ENCODE measurements at regions not wholly inside any gene's neighbourhood (a gene's known extent, or its start where the extent isn't known, plus 50 kb on each side); places are given as distances from the start of the nearest gene placed in this dataset.

DNA sequence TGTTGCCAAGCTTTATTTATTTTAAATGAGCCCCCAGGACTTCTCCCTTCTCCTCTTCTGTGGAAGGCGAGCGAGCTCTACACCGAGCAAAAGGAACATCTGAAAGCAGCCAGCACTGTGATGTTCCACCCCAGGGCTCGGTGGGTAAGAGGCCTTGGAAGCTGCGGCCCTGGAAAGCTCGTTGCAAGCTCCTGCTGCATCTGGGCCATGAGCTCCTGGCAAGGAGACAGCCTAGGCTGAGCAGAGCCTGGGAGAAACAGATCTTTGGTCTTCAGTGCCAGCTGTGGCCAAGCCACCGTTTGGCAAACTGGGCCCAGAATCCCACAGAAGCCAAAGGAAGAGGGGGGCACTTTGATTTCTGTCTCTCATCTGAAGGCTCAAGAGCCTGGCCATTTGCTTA is 114.1 kb downstream of the ENGASE start:
- no peak overlapping the region for H3K4me3 ChIP-seq (ENCODE audit: low read length in 2 of 2)
- no peaks in the 10 kb centered on the region for H3K9me3 ChIP-seq (ENCODE audit: control insufficient read depth in 2 of 2, low read length in 2 of 2)
- no peaks in the 10 kb centered on the region for H3K4me1 ChIP-seq (ENCODE audit: control insufficient read depth in 2 of 2, insufficient read depth in 2 of 2, low read length in 2 of 2)
- no peaks in the 10 kb centered on the region for H3K36me3 ChIP-seq (ENCODE audit: control insufficient read depth in 2 of 2, insufficient read depth in 2 of 2, low read length in 2 of 2)
- H3K27ac ChIP-seq (ENCODE audit: low read depth in 2 of 2, low read length in 2 of 2) = no peak overlapping the region
- H3K9ac ChIP-seq (ENCODE audit: low read depth in 1 of 2, low read length in 2 of 2) = no peak overlapping the region
- H3K27me3 ChIP-seq (ENCODE audit: control insufficient read depth in 2 of 2, insufficient read depth in 2 of 2, low read length in 2 of 2) = peaks cover 8 to 25% of the 10 kb centered on the region in 2 donors

DNA sequence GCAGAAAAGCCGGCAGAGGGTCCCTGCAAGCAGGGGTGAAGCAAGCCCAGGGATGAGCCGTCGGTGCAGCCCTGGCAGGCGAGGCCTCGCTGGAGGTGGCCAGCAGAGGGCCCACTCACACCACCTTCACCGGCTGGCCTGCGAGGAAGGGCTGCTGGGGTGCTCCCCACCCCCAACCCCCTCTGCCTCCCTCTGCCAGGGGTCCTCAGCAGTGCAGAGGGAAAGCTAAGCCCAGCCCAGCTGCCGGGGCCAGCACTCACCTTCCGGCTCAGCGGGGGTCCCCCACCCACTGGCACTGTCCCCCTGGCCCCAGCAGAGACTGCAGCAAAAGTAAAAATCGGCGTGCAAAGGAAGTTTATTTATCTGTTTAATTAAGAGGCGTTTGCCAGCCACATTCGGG is 113.4 kb downstream of the ENGASE start:
- Histone ChIP-seq H3K27me3 (ENCODE audit: control insufficient read depth in 2 of 2, insufficient read depth in 2 of 2, low read length in 2 of 2) (peaks cover 6 to 25% of the 10 kb centered on the region in 2 donors), H3K9me3 (ENCODE audit: control insufficient read depth in 2 of 2, low read length in 2 of 2) (no peaks in the 10 kb centered on the region)

DNA sequence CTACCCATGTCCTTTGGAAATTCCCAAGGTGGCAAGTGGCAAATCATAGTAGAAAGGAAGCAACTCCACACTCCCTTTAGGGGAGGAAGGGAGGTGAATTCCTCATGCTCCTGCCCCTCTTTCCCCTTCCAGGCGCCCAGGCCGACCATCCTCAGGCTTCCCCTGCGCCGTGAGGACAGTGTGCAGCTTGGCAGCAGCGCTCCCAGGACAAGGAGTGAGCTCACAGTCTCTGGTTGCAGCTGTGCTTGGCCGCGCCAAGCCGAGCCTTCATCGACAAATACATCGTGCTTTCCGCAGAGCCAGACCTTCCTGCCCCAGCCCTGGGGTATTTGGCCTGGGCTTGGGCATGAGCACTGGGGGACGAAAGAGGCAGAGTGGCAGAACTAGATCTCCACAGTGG is 112.6 kb downstream of the ENGASE start:
- no peak overlapping the region for H3K27ac ChIP-seq (ENCODE audit: low read depth in 2 of 2, low read length in 2 of 2)
- H3K9ac ChIP-seq (ENCODE audit: low read depth in 1 of 2, low read length in 2 of 2) = no peak overlapping the region
- no peaks in the 10 kb centered on the region for H3K36me3 ChIP-seq (ENCODE audit: control insufficient read depth in 2 of 2, insufficient read depth in 2 of 2, low read length in 2 of 2)
- no peaks in the 10 kb centered on the region for H3K4me1 ChIP-seq (ENCODE audit: control insufficient read depth in 2 of 2, insufficient read depth in 2 of 2, low read length in 2 of 2)
- no peaks in the 10 kb centered on the region for H3K9me3 ChIP-seq (ENCODE audit: control insufficient read depth in 2 of 2, low read length in 2 of 2)
- H3K4me3 ChIP-seq (ENCODE audit: low read length in 2 of 2) = no peak overlapping the region
- H3K27me3 ChIP-seq (ENCODE audit: control insufficient read depth in 2 of 2, insufficient read depth in 2 of 2, low read length in 2 of 2) = peaks cover 0 to 25% of the 10 kb centered on the region in 2 donors

More for the DNA sequence above, 113.4 kb downstream of the ENGASE start:
- Histone ChIP-seq H3K36me3 (ENCODE audit: control insufficient read depth in 2 of 2, insufficient read depth in 2 of 2, low read length in 2 of 2) (no peaks in the 10 kb centered on the region), H3K9ac (ENCODE audit: low read depth in 1 of 2, low read length in 2 of 2) (no peak overlapping the region), H3K4me3 (ENCODE audit: low read length in 2 of 2) (no peak overlapping the region), H3K4me1 (ENCODE audit: control insufficient read depth in 2 of 2, insufficient read depth in 2 of 2, low read length in 2 of 2) (no peaks in the 10 kb centered on the region), H3K27ac (ENCODE audit: low read depth in 2 of 2, low read length in 2 of 2) (no peak overlapping the region)

DNA sequence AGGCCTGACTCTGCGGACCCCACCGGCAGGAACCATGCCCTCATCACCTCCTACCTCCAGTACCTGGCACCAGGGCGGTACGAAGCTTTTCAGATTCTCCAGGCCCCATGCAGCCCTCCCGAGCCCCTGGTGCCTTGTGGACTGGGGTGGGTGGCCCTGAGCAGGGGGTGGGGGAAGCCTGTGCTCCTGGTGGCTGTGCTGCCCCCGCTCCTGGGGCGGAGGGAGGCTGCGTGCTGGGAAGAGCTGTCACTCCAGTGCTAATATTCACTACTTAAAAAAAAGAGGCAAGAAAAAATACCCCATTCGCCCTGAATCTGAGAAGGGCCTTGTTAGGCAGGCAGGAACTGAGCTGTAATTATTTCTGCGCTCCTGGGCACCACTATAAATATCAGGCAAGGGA is 111.8 kb downstream of the ENGASE start:
- no peak overlapping the region for H3K4me3 ChIP-seq (ENCODE audit: low read length in 2 of 2)
- no peaks in the 10 kb centered on the region for H3K36me3 ChIP-seq (ENCODE audit: control insufficient read depth in 2 of 2, insufficient read depth in 2 of 2, low read length in 2 of 2)
- H3K9me3 ChIP-seq (ENCODE audit: control insufficient read depth in 2 of 2, low read length in 2 of 2) = no peaks in the 10 kb centered on the region
- no peak overlapping the region for H3K9ac ChIP-seq (ENCODE audit: low read depth in 1 of 2, low read length in 2 of 2)
- H3K4me1 ChIP-seq (ENCODE audit: control insufficient read depth in 2 of 2, insufficient read depth in 2 of 2, low read length in 2 of 2) = no peaks in the 10 kb centered on the region
- H3K27me3 ChIP-seq (ENCODE audit: control insufficient read depth in 2 of 2, insufficient read depth in 2 of 2, low read length in 2 of 2) = peaks cover 0 to 19% of the 10 kb centered on the region in 2 donors
- no peak overlapping the region for H3K27ac ChIP-seq (ENCODE audit: low read depth in 2 of 2, low read length in 2 of 2)

DNA sequence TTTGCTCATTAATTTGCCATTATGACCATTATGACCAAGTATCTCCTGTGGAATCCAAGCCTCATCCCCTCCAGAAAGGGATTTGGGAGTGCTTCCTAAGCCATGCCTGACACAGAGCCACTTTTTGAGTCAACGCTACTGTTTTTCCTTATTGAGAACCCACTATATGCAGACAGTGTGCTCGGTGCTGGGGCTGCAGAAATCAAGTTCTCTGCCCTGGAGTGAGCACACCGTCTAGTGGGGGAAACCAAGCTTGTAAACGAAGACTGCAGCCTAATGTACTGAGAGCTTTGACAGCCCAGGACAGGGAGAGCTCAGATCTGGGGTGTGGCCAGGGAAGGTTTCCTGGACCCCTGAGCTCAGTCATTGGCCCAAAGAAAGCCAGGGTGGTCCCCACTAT is 111.0 kb downstream of the ENGASE start:
- no peaks in the 10 kb centered on the region for H3K36me3 ChIP-seq (ENCODE audit: control insufficient read depth in 2 of 2, insufficient read depth in 2 of 2, low read length in 2 of 2)
- H3K9me3 ChIP-seq (ENCODE audit: control insufficient read depth in 2 of 2, low read length in 2 of 2) = no peaks in the 10 kb centered on the region
- H3K9ac ChIP-seq (ENCODE audit: low read depth in 1 of 2, low read length in 2 of 2) = no peak overlapping the region
- no peaks in the 10 kb centered on the region for H3K4me1 ChIP-seq (ENCODE audit: control insufficient read depth in 2 of 2, insufficient read depth in 2 of 2, low read length in 2 of 2)
- no peak overlapping the region for H3K27ac ChIP-seq (ENCODE audit: low read depth in 2 of 2, low read length in 2 of 2)
- no peak overlapping the region for H3K4me3 ChIP-seq (ENCODE audit: low read length in 2 of 2)
- peaks cover 0 to 18% of the 10 kb centered on the region in 2 donors for H3K27me3 ChIP-seq (ENCODE audit: control insufficient read depth in 2 of 2, insufficient read depth in 2 of 2, low read length in 2 of 2)

DNA sequence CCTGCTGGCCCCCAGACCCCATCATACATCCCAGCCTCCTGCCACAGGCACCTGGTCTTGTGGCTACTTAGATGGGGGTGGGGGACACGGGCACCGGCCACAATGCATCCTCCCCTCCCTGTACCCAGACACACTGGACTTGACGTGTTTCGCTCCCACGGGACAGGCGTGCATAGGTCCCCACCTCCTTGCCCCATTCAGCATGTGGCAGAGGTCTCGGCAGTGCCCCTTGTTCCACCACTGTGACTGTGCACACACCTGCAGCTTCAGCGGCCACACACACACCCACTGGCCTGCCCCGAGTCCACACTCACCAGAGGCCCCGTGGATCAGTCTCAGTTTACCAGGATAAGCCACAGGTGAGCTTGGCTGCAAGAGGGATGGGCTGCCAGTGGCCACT is 109.6 kb downstream of the ENGASE start:
- no peak overlapping the region for H3K4me3 ChIP-seq (ENCODE audit: low read length in 2 of 2)
- H3K4me1 ChIP-seq (ENCODE audit: control insufficient read depth in 2 of 2, insufficient read depth in 2 of 2, low read length in 2 of 2) = no peaks in the 10 kb centered on the region
- H3K27me3 ChIP-seq (ENCODE audit: control insufficient read depth in 2 of 2, insufficient read depth in 2 of 2, low read length in 2 of 2) = peaks cover 0 to 14% of the 10 kb centered on the region in 2 donors
- no peak overlapping the region for H3K9ac ChIP-seq (ENCODE audit: low read depth in 1 of 2, low read length in 2 of 2)
- H3K36me3 ChIP-seq (ENCODE audit: control insufficient read depth in 2 of 2, insufficient read depth in 2 of 2, low read length in 2 of 2) = no peaks in the 10 kb centered on the region
- H3K27ac ChIP-seq (ENCODE audit: low read depth in 2 of 2, low read length in 2 of 2) = no peak overlapping the region
- no peaks in the 10 kb centered on the region for H3K9me3 ChIP-seq (ENCODE audit: control insufficient read depth in 2 of 2, low read length in 2 of 2)

DNA sequence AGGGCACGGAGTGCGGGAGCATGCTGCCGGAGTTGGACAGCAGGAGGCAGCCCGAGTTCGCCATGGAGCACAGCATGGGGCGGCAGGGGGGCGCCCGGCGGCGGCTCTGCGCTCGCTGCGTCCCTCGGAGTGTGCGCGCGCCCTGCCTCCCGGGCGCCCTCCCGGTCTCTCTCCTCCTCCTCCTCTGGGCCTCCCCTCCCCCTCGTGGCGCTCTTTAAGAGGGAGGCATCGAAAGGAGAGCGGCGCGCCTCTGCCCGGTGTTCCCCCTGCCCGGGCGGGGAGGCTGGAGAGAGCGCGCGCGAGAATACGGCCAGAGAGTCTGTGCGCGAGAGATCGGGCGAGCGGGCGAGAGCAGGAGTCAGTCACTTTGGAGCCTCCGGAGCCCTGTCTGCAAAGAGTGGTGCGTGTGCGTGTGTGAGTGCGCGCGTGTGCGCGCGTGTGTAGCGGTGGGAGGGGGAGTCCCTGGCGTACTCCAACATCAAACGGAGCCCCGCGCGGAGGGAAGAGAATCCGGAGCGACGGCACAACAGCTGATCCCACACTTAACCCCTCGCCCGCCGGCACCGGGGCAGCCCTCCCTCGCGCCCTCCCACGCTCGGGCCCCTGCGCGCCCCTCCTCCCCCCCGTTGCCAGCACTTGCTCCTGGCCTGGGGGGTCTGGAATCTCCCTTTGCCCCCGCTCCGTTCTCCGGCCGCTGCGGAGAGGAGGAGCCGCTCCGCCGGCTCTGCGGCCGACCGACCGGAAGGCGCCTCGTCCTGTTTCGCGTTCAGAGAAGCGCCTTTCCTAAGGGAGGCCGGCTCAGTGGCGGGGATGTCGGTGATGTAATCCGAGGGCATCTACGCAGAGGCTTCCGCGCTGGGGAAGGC is 108.9 kb downstream of the ENGASE start:
- Histone ChIP-seq H3K9ac (ENCODE audit: low read depth in 1 of 2, low read length in 2 of 2) (no peak overlapping the region), H3K9me3 (ENCODE audit: control insufficient read depth in 2 of 2, low read length in 2 of 2) (no peaks in the 10 kb centered on the region), H3K27ac (ENCODE audit: low read depth in 2 of 2, low read length in 2 of 2) (no peak overlapping the region), H3K4me3 (ENCODE audit: low read length in 2 of 2) (no peak overlapping the region), H3K4me1 (ENCODE audit: control insufficient read depth in 2 of 2, insufficient read depth in 2 of 2, low read length in 2 of 2) (no peaks in the 10 kb centered on the region), H3K27me3 (ENCODE audit: control insufficient read depth in 2 of 2, insufficient read depth in 2 of 2, low read length in 2 of 2) (peaks cover 0 to 14% of the 10 kb centered on the region in 2 donors), H3K36me3 (ENCODE audit: control insufficient read depth in 2 of 2, insufficient read depth in 2 of 2, low read length in 2 of 2) (no peaks in the 10 kb centered on the region)

DNA sequence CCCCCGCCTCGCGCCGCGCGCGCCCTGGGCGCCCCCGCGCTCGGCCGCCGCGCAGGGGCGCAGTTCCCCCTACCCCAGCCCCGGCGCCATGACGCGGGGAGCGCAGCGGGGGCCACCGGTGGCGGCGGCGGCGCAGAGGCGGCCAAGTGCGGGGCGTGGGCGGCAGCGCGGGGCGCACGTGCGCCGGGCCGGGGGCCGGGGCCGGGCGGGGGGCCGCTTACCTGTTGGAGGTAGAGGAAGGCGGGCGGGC is 108.3 kb downstream of the ENGASE start:
- Histone ChIP-seq H3K27ac (ENCODE audit: low read depth in 2 of 2, low read length in 2 of 2) (no peak overlapping the region), H3K4me1 (ENCODE audit: control insufficient read depth in 2 of 2, insufficient read depth in 2 of 2, low read length in 2 of 2) (no peaks in the 10 kb centered on the region), H3K36me3 (ENCODE audit: control insufficient read depth in 2 of 2, insufficient read depth in 2 of 2, low read length in 2 of 2) (no peaks in the 10 kb centered on the region), H3K9me3 (ENCODE audit: control insufficient read depth in 2 of 2, low read length in 2 of 2) (no peaks in the 10 kb centered on the region), H3K9ac (ENCODE audit: low read depth in 1 of 2, low read length in 2 of 2) (no peak overlapping the region), H3K27me3 (ENCODE audit: control insufficient read depth in 2 of 2, insufficient read depth in 2 of 2, low read length in 2 of 2) (peaks cover 0 to 14% of the 10 kb centered on the region in 2 donors), H3K4me3 (ENCODE audit: low read length in 2 of 2) (no peak overlapping the region)

DNA sequence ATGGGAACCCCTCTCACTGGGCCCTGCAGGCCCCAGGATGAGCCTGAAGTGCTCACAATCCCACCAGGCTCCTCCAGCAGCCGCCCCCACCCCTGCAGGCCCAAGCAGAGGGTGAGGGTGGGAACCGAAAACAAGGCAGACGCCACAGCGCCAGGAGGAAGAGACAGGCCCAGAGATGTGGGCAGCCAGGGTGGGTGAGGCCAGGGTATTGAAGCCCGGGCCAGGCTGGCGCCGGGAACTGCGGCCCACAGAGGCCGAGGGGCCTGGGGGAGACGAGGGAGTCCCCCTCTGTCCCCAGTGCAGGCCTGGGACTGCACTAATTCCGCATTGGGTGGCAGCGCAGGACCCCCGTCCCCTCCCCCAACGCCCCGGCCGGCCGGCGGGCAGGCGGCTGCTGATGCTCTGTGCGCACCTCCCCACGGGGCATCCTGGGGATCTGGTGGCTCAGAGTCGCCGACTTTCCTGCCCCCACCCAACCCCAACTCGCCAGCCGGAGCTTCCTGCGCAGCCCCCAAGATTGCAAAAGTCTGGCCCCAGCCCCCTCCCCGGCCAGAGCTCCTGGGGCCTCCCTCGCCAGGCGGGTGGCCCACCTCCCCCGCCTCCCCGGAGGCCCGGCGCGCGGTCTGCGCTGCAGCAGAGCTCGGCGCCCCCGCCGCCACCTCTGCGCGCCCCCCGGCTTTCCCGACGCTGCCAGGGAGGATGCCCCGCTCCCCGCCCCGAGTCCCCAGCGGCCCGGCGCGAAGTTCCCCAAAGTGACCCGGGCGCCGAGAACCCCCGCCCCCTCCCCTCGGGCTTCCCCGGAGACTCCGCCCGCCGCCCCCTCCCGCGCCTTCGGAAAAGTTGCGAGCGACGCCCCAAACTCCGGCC is 107.8 kb downstream of the ENGASE start:
- Histone ChIP-seq H3K36me3 (ENCODE audit: control insufficient read depth in 2 of 2, insufficient read depth in 2 of 2, low read length in 2 of 2) (no peaks in the 10 kb centered on the region), H3K4me1 (ENCODE audit: control insufficient read depth in 2 of 2, insufficient read depth in 2 of 2, low read length in 2 of 2) (no peaks in the 10 kb centered on the region), H3K27me3 (ENCODE audit: control insufficient read depth in 2 of 2, insufficient read depth in 2 of 2, low read length in 2 of 2) (peaks cover 0 to 13% of the 10 kb centered on the region in 2 donors), H3K27ac (ENCODE audit: low read depth in 2 of 2, low read length in 2 of 2) (no peak overlapping the region), H3K9ac (ENCODE audit: low read depth in 1 of 2, low read length in 2 of 2) (no peak overlapping the region), H3K4me3 (ENCODE audit: low read length in 2 of 2) (no peak overlapping the region), H3K9me3 (ENCODE audit: control insufficient read depth in 2 of 2, low read length in 2 of 2) (no peaks in the 10 kb centered on the region)

DNA sequence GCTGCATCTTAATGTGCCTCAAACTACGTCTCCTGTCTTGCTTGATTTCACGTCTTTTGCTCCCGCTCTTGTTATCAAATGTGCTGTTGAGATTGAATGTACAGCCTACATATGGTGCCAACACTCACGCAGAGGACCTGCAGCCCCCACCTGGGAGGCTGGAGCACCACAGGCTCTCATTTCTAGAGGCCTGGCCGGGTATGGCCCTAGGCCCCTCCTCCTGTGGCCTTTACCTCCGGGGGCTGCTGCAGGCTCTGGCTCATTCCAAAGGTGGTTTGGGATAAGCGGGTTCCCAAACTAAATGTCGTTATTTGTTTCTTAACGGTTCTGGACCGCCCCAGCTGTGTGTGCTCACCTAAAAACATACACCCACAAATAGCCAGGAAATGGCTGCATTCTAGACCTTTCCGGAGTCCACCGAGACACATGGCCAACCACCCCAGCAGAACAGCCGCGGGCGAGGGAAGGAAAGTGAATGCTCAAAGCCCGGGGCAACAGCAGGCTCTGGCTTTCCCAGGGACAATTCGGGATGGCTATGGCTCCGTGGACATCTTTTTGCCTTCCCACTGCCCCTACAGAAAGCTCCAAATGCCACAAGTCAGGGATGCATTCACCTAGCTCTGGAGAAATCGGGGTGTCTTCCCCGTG is 105.9 kb downstream of the ENGASE start:
- Histone ChIP-seq H3K27me3 (ENCODE audit: control insufficient read depth in 2 of 2, insufficient read depth in 2 of 2, low read length in 2 of 2) (peaks cover 0 to 10% of the 10 kb centered on the region in 2 donors), H3K4me1 (ENCODE audit: control insufficient read depth in 2 of 2, insufficient read depth in 2 of 2, low read length in 2 of 2) (no peaks in the 10 kb centered on the region), H3K9me3 (ENCODE audit: control insufficient read depth in 2 of 2, low read length in 2 of 2) (no peaks in the 10 kb centered on the region), H3K9ac (ENCODE audit: low read depth in 1 of 2, low read length in 2 of 2) (no peak overlapping the region), H3K4me3 (ENCODE audit: low read length in 2 of 2) (no peak overlapping the region), H3K36me3 (ENCODE audit: control insufficient read depth in 2 of 2, insufficient read depth in 2 of 2, low read length in 2 of 2) (no peaks in the 10 kb centered on the region), H3K27ac (ENCODE audit: low read depth in 2 of 2, low read length in 2 of 2) (no peak overlapping the region)
